AG04449 (cell line): ENCODE measurements at regions not wholly inside any gene's neighbourhood (a gene's known extent, or its start where the extent isn't known, plus 50 kb on each side); places are given as distances from the start of the nearest gene placed in this dataset.

Experiments used
- CTCF ChIA-PET: fragments of 350-600 bp; formaldehyde crosslinking; extraction: SDS; loops from one replicate; lab custom pipeline; 2021; ENCODE audit warnings: antibody characterized with exemption; lab: Yijun Ruan, JAX
- POLR2A ChIA-PET: fragments of 400-600, 350-600 bp; formaldehyde crosslinking; extraction: SDS; loops from one replicate; lab custom pipeline; 2020; ENCODE audit warnings: antibody characterized with exemption, inconsistent platforms; lab: Yijun Ruan, JAX
- DNase-seq: peaks from one replicate; pipeline ENCODE4 v3.0.0-alpha.2; 2010; ENCODE audit warnings: low read depth, low spot score
- H3K4me3 ChIP-seq: 2 replicates; pipeline ENCODE4 v1.5.1; 2011; ENCODE audit warnings: low read depth, mild to moderate bottlenecking, control low read depth, low read length
- TF ChIP-seq, protein P1 (sequence below): IDR thresholded peaks from one replicate; pipeline ENCODE4 v1.5.1; 2011; ENCODE audit warnings: mild to moderate bottlenecking, moderate library complexity, low read length, control low read depth, inconsistent platforms; ENCODE audit not compliant: insufficient read depth; ENCODE audit errors: missing control alignments

DNA sequence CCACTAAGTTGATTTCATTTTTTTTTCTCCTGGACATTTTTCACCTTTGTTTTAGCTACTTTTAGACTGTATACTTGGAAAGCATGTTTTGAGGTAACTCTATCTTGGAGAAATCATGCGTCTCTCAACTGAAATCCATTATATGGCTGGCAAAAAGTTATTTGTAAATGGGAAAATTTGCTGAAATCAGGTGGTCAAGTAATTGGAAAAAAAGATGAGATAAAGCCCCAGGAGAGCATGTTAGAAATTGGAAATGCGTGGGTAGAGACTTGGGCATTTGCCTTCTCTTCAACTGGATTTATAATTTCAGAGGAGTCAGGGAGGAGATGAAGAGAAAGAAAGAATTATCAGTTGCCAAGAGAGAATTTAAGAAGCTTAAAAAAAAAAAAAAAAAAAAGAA is 217.1 kb upstream of the MAP3K7 start:
- POLR2A ChIA-PET = interaction anchor here (0.6 kb wide), 1 partner anchor 128 kb away, joined by 3 read pairs; no protein-coding TSS in a partner anchor
- TF ChIP-seq, protein P1, sequence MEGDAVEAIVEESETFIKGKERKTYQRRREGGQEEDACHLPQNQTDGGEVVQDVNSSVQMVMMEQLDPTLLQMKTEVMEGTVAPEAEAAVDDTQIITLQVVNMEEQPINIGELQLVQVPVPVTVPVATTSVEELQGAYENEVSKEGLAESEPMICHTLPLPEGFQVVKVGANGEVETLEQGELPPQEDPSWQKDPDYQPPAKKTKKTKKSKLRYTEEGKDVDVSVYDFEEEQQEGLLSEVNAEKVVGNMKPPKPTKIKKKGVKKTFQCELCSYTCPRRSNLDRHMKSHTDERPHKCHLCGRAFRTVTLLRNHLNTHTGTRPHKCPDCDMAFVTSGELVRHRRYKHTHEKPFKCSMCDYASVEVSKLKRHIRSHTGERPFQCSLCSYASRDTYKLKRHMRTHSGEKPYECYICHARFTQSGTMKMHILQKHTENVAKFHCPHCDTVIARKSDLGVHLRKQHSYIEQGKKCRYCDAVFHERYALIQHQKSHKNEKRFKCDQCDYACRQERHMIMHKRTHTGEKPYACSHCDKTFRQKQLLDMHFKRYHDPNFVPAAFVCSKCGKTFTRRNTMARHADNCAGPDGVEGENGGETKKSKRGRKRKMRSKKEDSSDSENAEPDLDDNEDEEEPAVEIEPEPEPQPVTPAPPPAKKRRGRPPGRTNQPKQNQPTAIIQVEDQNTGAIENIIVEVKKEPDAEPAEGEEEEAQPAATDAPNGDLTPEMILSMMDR = no peak
- H3K4me3 ChIP-seq = no peak overlapping the region
- CTCF ChIA-PET = no interaction called here
- no peak for DNase-seq

DNA sequence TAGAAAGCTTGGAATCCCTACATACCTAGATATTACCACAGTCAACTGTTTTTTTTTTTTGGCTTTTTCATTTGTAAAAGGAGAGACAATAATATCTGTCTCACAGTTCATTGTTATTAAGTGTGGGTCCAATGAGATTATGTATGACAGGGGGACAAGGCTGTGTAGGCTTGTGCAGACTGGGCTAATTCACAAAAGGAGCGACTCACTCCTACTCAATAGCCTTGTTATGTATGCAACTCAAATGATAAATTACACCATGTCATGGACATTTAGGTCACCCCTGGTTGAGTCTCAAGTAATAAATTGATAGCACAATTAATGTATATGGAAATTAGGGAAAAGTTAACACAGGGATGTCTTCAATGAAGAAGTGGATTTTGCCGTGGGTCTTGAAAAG is 208.2 kb upstream of the MAP3K7 start:
- DNase-seq = no peak
- TF ChIP-seq, protein P1 = no peak
- POLR2A ChIA-PET = no interaction called here
- CTCF ChIA-PET = no interaction called here
- no peak overlapping the region for H3K4me3 ChIP-seq

DNA sequence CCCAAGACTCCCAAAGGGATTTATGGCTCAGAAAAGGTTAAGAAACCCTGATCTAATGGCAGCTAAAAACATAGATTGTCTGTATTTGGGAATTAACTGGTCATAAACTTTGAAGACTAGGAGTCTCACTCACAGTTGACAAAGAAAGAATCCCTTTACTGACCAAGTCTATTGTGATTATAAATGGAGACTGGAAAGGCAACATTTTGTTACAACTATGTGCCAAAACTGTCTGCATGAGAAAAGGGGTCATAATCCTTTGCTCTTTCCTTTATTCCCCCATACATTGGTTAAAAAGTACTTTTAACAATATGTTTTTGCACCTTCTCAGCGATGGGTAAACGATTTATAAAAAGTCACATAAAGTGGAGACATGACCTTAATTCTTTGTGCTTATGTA is 206.9 kb upstream of the MAP3K7 start:
- POLR2A ChIA-PET = no interaction called here
- TF ChIP-seq, protein P1 = no peak
- DNase-seq = no peak
- H3K4me3 ChIP-seq = no peak overlapping the region
- CTCF ChIA-PET = no interaction called here

DNA sequence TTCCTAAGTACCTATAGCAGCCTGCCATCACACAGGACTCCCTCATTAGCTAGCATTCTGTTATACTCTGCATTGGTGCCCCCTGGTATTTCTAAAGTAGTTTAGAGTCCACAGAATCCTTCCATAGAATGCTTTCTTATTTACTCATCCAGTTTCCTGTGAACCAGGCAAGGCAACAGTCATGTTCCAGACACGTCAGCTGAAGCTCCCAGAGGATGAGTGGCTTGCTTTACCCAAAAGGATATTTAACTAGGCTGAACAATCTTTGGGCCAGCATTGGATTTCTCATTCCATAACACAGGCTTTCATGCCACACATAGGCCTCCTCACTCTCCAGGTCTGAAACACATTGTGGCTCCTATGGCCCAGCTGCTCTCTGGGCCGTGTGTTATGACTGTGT is 203.8 kb upstream of the MAP3K7 start:
- ChIA-PET POLR2A (no interaction called here), CTCF (no interaction called here)
- no peak overlapping the region for H3K4me3 ChIP-seq
- TF ChIP-seq, protein P1 = no peak
- peak; percentile 70 for DNase-seq

DNA sequence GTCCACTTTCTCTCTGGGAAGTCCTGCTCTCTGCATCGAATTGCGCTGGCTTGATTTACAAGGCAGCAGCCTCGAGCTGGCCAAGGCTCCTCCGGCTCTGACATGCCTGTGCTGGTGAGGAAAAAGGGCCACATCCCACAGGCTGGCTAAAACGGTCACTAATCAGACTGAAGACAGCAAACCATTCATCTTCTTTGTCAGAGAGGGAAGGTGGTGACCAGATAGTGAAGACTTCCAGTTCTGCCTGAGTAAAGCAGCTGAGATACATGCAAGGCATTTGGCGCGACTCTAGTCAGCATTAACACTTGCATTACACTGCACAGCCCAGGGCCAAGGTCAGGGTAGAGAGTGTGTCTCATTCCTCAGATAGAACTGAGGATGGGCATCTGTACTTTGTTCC is 203.2 kb upstream of the MAP3K7 start:
- CTCF ChIA-PET = no interaction called here
- POLR2A ChIA-PET = no interaction called here
- no peak overlapping the region for H3K4me3 ChIP-seq
- TF ChIP-seq, protein P1 = no peak
- DNase-seq = no peak

DNA sequence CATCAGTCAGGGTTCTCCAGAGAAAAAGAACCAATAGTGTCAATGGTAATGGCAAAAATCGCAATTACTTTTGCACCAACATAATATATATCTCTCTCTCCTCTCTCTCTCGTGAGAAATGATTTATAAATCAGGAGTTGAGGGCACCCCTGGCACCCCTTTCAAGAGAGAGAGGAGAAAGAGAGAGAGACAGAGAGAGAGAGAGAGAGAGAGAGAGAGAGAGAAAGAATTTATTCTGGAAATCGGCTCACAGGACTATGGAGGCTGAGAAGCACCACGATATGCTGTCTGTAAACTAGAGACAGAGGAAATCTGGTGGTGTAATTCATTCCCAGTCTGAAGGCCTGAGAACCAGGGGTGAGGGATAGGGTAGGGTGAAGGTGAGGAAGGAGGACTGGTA is 201.9 kb upstream of the MAP3K7 start:
- POLR2A ChIA-PET = no interaction called here
- no peak for DNase-seq
- CTCF ChIA-PET = no interaction called here
- H3K4me3 ChIP-seq = no peak overlapping the region
- TF ChIP-seq, protein P1 = no peak
